HEK293 (cell line): ENCODE measurements at regions not wholly inside any gene's neighbourhood (a gene's known extent, or its start where the extent isn't known, plus 50 kb on each side); places are given as distances from the start of the nearest gene placed in this dataset.
"Not testable (repeated sequence)": the region's sequence is repeated elsewhere in the genome, so short reads cannot be mapped to it uniquely, and the experiment has no call there.

Source experiments
- CTCF ChIA-PET: fragments of 350-600 bp; formaldehyde crosslinking; extraction: SDS; loops from one replicate; lab custom pipeline; 2021; ENCODE audit warnings: antibody characterized with exemption; lab: Yijun Ruan, JAX
- POLR2A ChIA-PET: fragments of 300-600 bp; formaldehyde crosslinking; extraction: SDS; loops from one replicate; lab custom pipeline; 2020; ENCODE audit warnings: antibody characterized with exemption, inconsistent platforms; lab: Yijun Ruan, JAX
- H3K27ac ChIP-seq: fragments of 200-500 bp; sonication (Bioruptor generic); 2 replicates; pipeline ENCODE4 v1.5.1; 2014; ENCODE audit warnings: low read depth, low read length, control low read depth, inconsistent platforms; ENCODE audit errors: extremely low read depth
- H3K36me3 ChIP-seq, 2 experiments: fragments of 200-500 bp in 1 of 2; sonication (Bioruptor generic) in 1 of 2; 1 replicate in 1 of 2; 2 replicates in 1 of 2; pipeline ENCODE4 v1.5.1; 2014 to 2017; ENCODE audit warnings: inconsistent platforms in 2 of 2, low read length in 2 of 2; ENCODE audit not compliant: control insufficient read depth in 2 of 2, insufficient read depth in 1 of 2
- H3K4me1 ChIP-seq: fragments of 200-500 bp; sonication (Bioruptor generic); 2 replicates; pipeline ENCODE4 v1.5.1; 2014; ENCODE audit warnings: mild to moderate bottlenecking, low read length, inconsistent platforms; ENCODE audit not compliant: control insufficient read depth, insufficient read depth
- H3K4me3 ChIP-seq: 2 replicates; pipeline ENCODE4 v1.5.1; 2011; ENCODE audit warnings: low read depth, mild to moderate bottlenecking, control low read depth, low read length, moderate library complexity
- H3K9me3 ChIP-seq: fragments of 200-500 bp; sonication (Bioruptor generic); 2 replicates; pipeline ENCODE4 v1.5.1; 2014; ENCODE audit warnings: low read depth, low read length, inconsistent platforms; ENCODE audit not compliant: control insufficient read depth, insufficient read depth
- GLIS1 ChIP-seq: fragments of 450-650 bp; formaldehyde crosslinking; IDR thresholded peaks from 2 replicates; pipeline ENCODE4 v1.5.1; 2016; ENCODE audit warnings: missing biosample characterization, missing genetic modification characterization
- ZIC2 ChIP-seq: fragments of 450-650 bp; formaldehyde crosslinking; IDR thresholded peaks from 2 replicates; pipeline ENCODE4 v1.5.1; 2016; ENCODE audit warnings: missing biosample characterization, missing genetic modification characterization
- ZNF121 ChIP-seq: fragments of 450-650 bp; formaldehyde crosslinking; IDR thresholded peaks from 2 replicates; pipeline ENCODE4 v1.5.1; 2016; ENCODE audit warnings: missing biosample characterization, missing genetic modification characterization
- ZNF2 ChIP-seq: fragments of 450-650 bp; formaldehyde crosslinking; IDR thresholded peaks from 2 replicates; pipeline ENCODE4 v1.5.1; 2016; ENCODE audit warnings: missing biosample characterization, missing genetic modification characterization
- ZNF324 ChIP-seq: fragments of 450-650 bp; formaldehyde crosslinking; IDR thresholded peaks from 2 replicates; pipeline ENCODE4 v1.5.1; 2016; ENCODE audit warnings: missing biosample characterization, missing genetic modification characterization
- ZNF548 ChIP-seq: fragments of 450-650 bp; formaldehyde crosslinking; IDR thresholded peaks from 2 replicates; pipeline ENCODE4 v1.5.1; 2016; ENCODE audit warnings: missing biosample characterization, missing genetic modification characterization
- TF ChIP-seq, protein P1 (sequence below): fragments of 450-650 bp; formaldehyde crosslinking; IDR thresholded peaks from 2 replicates; pipeline ENCODE4 v1.5.1; 2016; ENCODE audit warnings: missing biosample characterization, missing genetic modification characterization
- TF ChIP-seq, protein P2 (sequence below): fragments of 450-650 bp; formaldehyde crosslinking; IDR thresholded peaks from 2 replicates; pipeline ENCODE4 v1.5.1; 2016; ENCODE audit warnings: missing biosample characterization, missing genetic modification characterization

DNA sequence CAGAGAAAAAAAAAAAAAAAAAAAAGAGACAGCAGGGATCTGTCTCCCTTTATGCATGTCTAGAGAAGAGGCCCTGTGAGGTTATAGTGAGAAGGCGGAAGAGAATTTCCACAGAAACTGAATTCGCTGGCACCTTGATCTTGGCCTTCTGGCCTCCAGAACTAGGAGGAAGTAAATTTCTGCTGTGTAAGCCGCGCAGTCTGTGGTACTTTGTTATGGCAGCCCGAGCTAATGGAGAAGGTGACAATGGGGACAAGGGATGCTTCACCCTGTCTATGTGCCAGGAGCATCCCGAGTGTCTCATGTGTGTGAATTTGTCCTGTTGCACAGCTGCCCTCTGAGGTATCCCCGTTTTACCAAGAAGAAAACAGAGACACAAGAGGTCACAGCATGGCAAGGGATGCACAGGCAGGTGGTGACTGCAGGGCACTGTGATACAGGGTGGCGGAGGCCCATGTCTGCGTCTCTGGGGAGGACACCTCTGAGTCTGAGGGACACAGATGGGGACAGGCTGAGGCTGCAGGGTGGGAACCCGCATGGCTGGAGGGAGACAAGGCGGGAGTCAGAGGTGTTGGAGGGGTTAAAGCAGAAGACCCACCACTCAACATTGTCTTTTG is 100.3 kb downstream of the CRLF3 start:
- H3K4me3 ChIP-seq, H3K4me1 ChIP-seq, H3K27ac ChIP-seq, POLR2A ChIA-PET, H3K36me3 ChIP-seq, H3K9me3 ChIP-seq: not testable (repeated sequence)
- peak; percentile 66; the same call in 1 of the 2 replicates for TF ChIP-seq ZNF548 (tag by site-specific recombination)
- CTCF ChIA-PET: interaction anchor here (0.6 to 1.7 kb wide), 2 partner anchors 9 to 74 kb away, joined by 4 to 6 read pairs; no protein-coding TSS in a partner anchor

DNA sequence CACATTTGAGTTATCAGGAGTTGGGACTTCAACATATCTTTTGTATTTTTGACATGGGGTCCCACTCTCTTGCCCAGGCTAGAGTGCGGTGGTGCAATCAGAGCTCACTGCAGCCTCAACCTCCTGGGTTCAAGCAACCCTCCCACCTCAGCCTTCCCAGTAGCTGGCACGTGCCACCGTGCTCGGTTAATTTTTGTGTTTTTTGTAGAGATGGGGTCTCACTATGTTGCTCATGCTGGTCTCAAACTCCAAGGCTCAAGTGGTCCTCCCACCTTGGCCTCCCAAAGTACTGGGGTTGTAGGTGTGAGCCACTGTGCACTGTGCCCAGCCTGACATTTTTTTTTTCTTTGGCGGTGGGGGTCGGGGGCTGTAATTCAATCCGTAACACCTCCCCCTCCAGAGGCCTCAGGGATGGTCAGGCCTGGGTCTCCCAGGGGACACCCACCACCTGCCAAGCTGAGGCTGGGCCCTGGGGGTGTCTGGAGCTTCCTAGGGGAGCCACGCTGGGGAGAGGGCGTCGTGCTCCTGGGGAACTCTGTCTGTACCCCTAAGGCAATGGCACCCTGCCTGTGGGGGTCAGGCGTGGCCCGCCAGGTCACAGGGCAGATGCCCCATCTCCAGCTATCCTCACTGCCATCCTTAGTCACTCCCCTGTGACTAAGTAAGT is 102.2 kb downstream of the CRLF3 start:
- not testable (repeated sequence) for H3K36me3 ChIP-seq
- peak; percentile 91 for TF ChIP-seq ZNF121
- peak; percentile 92 for TF ChIP-seq GLIS1 (tag by site-specific recombination)
- TF ChIP-seq, protein P1, sequence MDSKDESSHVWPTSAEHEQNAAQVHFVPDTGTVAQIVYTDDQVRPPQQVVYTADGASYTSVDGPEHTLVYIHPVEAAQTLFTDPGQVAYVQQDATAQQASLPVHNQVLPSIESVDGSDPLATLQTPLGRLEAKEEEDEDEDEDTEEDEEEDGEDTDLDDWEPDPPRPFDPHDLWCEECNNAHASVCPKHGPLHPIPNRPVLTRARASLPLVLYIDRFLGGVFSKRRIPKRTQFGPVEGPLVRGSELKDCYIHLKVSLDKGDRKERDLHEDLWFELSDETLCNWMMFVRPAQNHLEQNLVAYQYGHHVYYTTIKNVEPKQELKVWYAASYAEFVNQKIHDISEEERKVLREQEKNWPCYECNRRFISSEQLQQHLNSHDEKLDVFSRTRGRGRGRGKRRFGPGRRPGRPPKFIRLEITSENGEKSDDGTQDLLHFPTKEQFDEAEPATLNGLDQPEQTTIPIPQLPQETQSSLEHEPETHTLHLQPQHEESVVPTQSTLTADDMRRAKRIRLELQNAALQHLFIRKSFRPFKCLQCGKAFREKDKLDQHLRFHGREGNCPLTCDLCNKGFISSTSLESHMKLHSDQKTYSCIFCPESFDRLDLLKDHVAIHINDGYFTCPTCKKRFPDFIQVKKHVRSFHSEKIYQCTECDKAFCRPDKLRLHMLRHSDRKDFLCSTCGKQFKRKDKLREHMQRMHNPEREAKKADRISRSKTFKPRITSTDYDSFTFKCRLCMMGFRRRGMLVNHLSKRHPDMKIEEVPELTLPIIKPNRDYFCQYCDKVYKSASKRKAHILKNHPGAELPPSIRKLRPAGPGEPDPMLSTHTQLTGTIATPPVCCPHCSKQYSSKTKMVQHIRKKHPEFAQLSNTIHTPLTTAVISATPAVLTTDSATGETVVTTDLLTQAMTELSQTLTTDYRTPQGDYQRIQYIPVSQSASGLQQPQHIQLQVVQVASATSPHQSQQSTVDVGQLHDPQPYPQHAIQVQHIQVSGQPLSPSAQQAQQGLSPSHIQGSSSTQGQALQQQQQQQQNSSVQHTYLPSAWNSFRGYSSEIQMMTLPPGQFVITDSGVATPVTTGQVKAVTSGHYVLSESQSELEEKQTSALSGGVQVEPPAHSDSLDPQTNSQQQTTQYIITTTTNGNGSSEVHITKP (tag by site-specific recombination): peak; percentile 34
- peak; percentile 37; the same call in 1 of the 2 replicates for TF ChIP-seq ZIC2
- TF ChIP-seq, all 188 proteins: peak for 4; not testable (repeated sequence) for 184
- H3K4me1 ChIP-seq, CTCF ChIA-PET, H3K4me3 ChIP-seq, POLR2A ChIA-PET, H3K27ac ChIP-seq, H3K9me3 ChIP-seq: not testable (repeated sequence)

DNA sequence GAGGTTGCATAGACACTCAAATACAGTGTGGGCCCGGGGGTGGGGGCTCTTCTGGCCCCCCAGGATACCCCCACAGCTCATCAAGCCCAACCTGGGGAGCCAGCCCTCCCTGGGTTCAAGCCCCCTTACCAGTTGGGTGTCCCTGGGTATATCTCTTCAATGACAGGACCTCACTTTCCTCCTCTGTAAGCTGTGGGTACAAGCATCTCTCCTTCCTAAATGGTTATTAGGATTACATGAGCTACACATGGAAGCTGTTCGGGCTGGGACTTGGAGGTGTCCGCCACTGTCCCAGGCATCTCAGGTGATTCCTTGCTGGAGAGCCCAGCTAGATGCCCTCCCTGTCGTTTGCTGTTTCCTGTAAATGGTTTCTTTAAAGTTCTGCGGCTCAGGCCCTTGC is 103.5 kb downstream of the CRLF3 start:
- H3K9me3 ChIP-seq, H3K27ac ChIP-seq, CTCF ChIA-PET, H3K4me3 ChIP-seq, POLR2A ChIA-PET, H3K4me1 ChIP-seq: not testable (repeated sequence)
- peaks cover 0 to 15% of the 10 kb centered on the region in 2 experiments; a peak in 2 of 3 replicates for H3K36me3 ChIP-seq

DNA sequence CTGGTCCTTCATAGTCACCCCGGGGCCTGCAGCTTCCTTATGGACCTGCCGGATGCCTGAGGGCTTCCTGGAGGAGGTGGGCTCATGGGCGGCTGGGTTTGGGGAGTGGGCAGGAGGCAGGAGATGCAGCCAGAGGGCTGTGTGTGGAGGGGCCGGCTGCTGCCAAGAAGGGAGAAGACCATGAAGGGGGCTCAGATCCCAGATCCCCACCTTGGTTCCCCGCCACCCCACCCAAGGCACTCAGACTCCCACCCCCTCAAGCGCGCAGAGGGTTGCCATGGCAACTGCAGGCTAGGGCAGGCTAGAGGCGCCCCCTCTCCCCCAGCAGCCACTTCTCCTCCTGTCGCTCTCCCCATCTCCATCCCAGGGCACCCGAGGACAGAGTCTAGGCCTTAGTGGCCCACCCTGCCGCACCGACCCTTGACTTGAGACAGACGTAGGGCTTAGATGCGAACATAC is 104.5 kb downstream of the CRLF3 start:
- TF ChIP-seq ZNF2 (tag by site-specific recombination) (no peak), ZNF324 (tag by site-specific recombination) (no peak)
- TF ChIP-seq, protein P2, sequence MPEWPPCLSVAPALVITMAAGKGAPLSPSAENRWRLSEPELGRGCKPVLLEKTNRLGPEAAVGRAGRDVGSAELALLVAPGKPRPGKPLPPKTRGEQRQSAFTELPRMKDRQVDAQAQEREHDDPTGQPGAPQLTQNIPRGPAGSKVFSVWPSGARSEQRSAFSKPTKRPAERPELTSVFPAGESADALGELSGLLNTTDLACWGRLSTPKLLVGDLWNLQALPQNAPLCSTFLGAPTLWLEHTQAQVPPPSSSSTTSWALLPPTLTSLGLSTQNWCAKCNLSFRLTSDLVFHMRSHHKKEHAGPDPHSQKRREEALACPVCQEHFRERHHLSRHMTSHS (tag by site-specific recombination): no peak
- Histone ChIP-seq H3K4me3 (no peak overlapping the region), H3K4me1 (no peaks in the 10 kb centered on the region), H3K9me3 (no peaks in the 10 kb centered on the region), H3K27ac (no peak overlapping the region), H3K36me3 (peaks cover 0 to 15% of the 10 kb centered on the region in 2 experiments; a peak in 2 of 3 replicates)
- POLR2A ChIA-PET: no interaction called here
- CTCF ChIA-PET: interaction anchor here (0.6 to 1.5 kb wide), 4 partner anchors 9 to 104 kb away, joined by 3 to 8 read pairs (median 3); partner anchors contain the start of gene CRLF3
